ENCODE measurements at regions not wholly inside any gene's neighbourhood (a gene's known extent, or its start where the extent isn't known, plus 50 kb on each side); places are given as distances from the start of the nearest gene placed in this dataset.

- no peak for TF ChIP-seq CTCF (IDR thresholded peaks at IDR 0.05)
- no peak for TF ChIP-seq POLR2A (IDR thresholded peaks at IDR 0.05)
- no peak for TF ChIP-seq POLR2AphosphoS5 (IDR thresholded peaks at IDR 0.05)
- TF ChIP-seq EP300 (IDR thresholded peaks at IDR 0.05), result no peak
These were observed 308.9 kb downstream of the DTHD1 start for GRCh38 chr4:36590343-36590742.
